GM10266 (cell line): ENCODE measurements at regions not wholly inside any gene's neighbourhood (a gene's known extent, or its start where the extent isn't known, plus 50 kb on each side); places are given as distances from the start of the nearest gene placed in this dataset.

Experiments
- DNase-seq: peaks from one replicate; pipeline ENCODE4 v3.0.0; 2012; ENCODE audit errors: extremely low spot score
- TF ChIP-seq, protein P1 (sequence below): IDR thresholded peaks from 2 replicates; pipeline ENCODE4 v1.5.1; 2012; ENCODE audit warnings: mild to moderate bottlenecking, low read depth; ENCODE audit not compliant: control insufficient read depth, insufficient read depth; ENCODE audit errors: missing control alignments

DNA sequence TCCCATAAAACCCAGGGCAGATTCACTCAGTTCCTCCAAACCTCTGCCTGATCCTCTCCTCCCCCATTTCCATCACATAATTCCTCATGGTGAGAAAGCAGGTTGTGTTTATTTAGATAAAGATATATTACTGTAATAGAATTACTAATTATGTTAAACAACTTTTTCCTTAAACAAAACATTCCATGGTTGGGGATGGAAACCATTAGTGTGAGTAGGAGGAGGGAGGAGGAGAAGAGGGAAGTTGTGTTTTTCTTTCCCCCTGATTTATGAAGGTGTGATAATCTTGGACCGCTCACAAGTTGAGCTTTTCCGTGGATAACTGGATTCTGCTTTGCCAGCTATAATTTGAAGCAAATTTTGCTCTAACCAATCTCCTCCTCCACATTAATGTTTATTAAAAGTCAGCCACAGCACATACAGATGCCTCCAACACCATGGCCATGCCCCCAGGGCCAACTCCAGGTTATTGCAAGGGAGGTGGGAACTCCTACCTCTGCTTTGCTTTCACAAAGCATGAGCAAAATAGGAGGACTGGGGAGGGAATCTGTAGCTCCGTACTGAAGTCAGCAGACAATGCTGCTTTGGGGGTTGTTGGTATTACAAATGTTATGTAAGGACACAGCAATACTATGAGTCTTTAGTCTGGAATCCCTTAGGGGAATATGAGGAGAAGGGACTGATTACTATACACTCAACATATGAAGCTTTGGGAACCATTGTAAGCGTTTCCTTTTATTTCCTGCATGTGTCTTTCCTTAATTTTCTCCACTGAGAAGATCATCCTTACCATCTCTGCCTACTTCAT is 542.0 kb downstream of the DHX35 start:
- DNase-seq: no peak

DNA sequence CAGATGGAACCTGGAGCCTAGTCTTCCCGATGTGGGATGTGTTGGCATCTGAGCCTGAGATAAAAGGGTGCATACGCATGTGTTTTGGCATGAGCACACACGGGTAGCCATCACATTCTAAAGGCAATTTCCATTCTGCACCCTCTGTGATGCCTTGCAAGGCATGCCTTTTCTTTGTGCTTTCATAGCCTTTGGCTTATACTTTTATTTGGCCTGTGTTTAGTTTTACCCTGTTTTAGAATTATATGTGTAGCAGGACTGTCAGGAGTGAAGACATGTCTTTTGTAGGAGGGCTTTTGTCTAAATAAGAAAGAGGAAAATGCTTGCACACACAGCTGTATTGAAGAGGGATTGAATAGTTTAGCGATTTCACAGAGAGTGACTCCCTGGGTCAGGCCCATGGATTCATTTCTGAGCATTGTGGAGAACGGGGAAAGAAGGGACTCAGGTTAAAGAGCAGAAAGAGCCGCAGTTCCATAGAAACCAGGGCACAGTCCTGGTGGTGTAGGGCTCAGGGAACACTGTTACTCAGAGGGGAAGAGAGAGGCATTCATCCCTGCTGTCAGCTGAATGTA is 530.2 kb downstream of the DHX35 start:
- DNase-seq: no peak
- TF ChIP-seq, protein P1, sequence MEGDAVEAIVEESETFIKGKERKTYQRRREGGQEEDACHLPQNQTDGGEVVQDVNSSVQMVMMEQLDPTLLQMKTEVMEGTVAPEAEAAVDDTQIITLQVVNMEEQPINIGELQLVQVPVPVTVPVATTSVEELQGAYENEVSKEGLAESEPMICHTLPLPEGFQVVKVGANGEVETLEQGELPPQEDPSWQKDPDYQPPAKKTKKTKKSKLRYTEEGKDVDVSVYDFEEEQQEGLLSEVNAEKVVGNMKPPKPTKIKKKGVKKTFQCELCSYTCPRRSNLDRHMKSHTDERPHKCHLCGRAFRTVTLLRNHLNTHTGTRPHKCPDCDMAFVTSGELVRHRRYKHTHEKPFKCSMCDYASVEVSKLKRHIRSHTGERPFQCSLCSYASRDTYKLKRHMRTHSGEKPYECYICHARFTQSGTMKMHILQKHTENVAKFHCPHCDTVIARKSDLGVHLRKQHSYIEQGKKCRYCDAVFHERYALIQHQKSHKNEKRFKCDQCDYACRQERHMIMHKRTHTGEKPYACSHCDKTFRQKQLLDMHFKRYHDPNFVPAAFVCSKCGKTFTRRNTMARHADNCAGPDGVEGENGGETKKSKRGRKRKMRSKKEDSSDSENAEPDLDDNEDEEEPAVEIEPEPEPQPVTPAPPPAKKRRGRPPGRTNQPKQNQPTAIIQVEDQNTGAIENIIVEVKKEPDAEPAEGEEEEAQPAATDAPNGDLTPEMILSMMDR: no peak

More for the DNA sequence above, 542.0 kb downstream of the DHX35 start:
- TF ChIP-seq, protein P1: no peak

DNA sequence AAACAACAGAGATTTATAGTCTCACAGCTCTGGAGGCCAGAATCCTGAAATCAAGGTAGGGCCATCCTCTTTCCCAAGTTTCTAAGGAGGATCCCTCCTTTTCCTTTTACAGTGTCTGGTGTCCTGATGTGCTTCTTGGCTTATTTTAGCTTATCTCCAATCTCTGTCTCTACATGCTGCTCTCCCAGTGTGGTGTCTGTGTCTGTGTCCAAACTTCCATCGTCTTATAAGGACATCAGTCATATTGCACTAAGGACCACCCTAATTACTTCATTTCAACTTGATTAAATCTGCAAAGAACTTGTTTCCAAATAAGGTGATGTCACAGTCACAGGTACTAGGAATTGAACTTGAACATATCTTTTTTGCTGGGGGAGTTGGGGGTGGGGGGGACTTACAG is 529.6 kb downstream of the DHX35 start:
- TF ChIP-seq, protein P1: no peak
- no peak for DNase-seq

DNA sequence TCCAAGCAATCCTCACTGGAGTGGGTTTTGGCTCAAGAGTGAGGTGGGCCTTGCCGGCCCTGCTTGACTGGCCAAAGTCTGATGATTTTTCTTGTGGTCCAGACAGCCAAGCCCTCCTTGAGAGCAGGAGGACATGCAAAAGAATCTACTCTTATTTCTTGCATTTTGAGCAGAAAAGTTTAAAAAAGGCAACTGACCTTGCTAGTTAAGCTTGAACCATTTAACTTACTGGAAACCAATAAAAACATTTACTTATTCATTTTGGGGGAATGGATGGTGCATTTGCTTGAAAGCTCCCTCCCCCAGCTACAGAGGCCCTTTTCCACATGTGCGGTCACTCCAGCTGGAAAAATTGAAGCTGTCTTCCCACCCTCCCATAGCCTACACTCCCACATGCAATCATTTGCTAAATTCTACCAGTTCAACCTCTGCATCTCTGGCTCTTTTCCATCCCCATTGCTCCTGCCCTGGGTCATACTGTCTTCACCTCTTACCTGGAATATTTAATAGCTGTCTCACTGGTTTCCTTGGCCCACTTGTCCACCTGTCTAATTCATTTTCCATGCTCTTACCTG is 527.9 kb downstream of the DHX35 start:
- TF ChIP-seq, protein P1: no peak

DNA sequence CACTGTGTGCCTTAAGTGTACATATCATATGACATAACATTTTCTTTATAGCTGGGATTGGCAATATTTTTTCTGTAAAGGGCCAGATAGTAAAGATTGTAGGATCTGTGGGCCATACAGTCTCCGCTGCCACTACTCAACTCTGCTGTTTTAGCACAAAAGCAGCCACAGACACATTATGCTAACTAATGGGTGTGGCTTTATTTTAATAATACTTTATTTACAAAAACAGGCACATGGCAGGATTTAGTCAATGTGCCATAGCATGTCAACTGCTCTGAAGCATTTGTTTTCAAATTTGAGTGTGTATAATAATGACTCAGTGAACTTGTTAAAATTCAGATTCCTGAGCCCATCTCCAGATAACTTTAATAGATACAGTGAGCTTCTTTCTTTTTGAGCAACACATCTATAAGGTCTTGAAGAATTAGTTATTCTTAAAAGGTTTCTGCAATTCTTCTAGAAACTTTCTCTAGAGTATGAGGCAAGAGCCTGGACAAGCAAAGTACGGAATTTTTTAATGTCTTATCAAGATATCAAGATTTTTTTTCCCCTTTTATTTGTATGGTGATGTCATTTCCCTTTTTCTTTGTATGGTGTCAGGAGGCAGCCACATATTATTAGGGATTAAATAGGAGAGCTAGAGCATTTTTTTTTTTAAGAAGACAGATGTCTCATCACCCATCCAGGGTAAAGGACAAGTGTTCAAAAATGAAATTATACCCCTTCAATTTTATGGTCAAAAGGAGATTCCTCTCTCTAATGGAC is 518.3 kb downstream of the DHX35 start:
- DNase-seq: no peak
- TF ChIP-seq, protein P1: no peak

More for the DNA sequence above, 527.9 kb downstream of the DHX35 start:
- DNase-seq: no peak

DNA sequence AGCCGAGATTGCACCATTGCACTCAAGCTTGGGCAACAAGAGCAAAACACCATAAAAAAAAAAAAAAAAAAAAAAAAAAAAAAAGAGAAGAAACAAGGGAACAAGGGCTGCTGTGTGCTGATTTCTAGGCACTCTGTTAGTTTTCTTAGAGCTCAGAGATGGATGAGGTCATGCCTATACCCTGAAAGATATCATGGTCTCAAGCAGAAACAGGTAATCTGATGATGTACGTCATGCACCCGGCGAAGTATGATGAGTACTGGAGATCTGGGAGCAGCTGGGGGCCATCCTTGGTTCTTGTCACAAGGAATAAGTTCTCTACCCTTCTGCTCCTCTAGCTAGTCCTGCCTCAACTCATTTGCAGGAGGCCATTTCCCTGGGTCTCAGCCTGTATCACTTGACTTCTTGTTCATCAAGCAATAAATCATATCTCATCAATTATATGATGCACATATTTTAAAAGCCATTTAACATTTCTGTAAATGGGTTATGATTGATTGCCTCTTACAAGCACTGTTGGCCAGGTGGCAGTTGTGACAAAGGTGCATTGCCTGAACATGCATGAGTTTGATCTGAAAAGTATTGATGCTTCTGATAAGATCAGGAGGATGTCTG is 517.2 kb downstream of the DHX35 start:
- no peak for DNase-seq
- TF ChIP-seq, protein P1: no peak
